HG02678 (cell line): ENCODE measurements at regions not wholly inside any gene's neighbourhood (a gene's known extent, or its start where the extent isn't known, plus 50 kb on each side); places are given as distances from the start of the nearest gene placed in this dataset.
"Not testable (repeated sequence)": the region's sequence is repeated elsewhere in the genome, so short reads cannot be mapped to it uniquely, and the experiment has no call there.

Experiments
- ATAC-seq: cut with Tn5 transposase; IDR thresholded peaks from one replicate; pipeline ENCODE4 v1.9.1; 2021; ENCODE audit warnings: mild to moderate bottlenecking, moderate library complexity; ENCODE audit not compliant: unreplicated experiment

DNA sequence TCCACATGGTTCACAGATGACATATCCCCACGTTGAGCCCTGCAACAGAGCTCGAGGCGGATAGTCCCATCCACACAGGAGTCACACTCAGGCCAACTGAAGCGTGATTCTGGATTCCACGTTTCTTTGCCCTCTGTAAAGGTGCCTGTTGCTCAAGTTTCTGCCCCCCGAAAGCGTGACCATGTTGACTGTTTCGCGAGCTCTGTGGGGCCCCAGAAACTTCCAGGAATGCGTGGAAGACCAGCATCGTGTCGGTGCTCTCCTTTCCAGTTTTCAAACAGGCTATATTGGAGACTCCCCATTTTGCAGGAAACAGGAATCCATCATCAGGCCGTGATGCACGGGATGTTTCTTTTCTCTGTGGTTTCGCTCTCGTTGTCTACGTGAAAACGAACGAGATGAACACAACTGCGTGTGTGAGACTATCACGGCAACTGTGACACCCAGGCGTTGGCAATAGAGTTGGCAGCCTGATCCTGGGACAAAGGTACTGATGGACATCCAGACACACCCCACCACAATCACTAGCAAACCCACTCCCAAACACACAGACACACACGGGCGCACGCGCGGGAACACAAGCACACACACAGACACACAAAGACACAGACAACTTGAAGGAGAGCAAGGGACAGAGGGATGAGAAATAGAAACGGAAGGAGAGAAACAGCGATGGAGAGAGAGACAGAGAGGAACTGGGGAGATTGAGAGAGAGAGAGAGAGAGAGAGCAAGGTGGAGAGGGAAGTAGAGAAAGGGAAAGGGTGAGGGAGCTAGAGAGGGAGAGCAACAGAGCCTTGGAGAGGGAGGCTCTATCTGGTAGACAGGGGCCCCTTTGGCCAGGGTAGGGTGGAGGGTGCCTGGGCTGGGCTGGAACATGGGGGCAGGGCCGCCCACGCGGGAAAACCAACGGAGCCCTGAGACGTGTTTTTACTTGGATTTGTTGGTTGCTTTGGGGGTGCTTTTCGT lies 1609.3 kb downstream of the SPATA31A7 start:
- ATAC-seq, result not testable (repeated sequence)

- not testable (repeated sequence) for ATAC-seq
Observed at GRCh38 chr9:62799851-62800371, 1610.1 kb downstream of the SPATA31A7 start.

DNA sequence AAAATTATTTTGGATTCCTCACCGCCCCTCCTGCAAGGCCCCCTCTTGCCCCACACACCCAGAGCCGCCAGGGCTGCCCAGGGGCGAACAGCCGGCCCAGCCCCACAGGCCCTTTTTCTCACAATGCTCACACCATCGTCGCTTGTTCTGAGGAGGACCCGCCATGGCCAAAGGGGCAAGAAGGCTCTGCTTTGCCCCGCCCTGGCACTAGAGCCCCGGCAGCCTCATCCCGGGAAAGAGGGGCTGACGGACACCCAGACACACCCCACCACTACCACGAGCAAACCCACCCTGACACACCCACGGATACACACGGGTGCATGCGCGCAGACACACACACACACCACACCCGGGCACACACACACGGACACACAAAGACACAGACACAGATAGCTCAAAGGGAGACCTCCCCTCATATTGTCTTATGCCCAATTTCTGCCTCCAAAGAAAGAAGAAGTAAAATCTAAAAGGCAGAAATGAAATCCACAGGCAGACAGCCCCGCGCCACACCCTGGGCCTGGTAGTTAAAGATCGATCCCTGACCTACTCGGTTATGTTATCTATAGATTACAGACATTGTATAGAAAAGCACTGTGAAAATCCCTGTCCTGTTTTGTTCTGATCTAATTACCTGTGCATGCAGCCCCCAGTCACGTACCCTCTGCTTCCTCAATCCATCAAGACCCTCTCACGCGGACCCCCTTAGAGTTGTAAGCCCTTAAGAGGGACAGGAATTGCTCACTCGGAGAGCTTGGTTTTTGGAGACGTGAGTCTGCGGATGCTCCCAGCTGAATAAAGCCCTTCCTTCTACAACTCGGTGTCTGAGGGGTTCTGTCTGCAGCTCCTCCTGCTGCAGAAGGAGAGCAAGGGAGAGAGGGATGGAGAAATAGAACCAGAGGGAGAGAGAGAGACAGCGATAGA lies 1610.9 kb downstream of the SPATA31A7 start:
- ATAC-seq, result not testable (repeated sequence)

DNA sequence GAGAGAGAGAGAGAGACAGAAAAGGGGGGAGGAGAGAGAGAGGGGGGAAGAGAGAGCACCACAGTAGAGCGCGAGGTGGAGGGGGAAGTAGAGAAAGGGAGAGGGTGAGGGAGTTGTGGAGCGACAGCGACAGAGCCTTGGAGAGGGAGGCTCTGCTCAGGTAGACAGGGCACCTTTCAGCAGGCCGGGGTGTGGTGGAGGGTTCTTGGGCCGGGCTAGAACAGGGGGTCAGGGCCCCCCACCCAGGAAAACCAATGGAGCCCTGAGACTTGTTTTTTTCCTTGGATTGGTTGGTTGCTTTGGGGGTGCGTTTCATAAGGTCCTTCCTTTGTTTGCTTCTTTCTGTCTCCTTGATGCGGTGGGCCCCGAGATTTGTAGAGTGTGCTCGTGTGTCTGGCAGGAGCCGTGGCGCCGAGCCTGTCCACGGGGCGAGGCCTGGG lies 1611.6 kb downstream of the SPATA31A7 start:
- ATAC-seq, result not testable (repeated sequence)

GRCh38 chr9:62801961-62802718 lies 1612.3 kb downstream of the SPATA31A7 start:
- peak; percentile 100 for ATAC-seq

GRCh38 chr9:62802719-62803079 lies 1612.9 kb downstream of the SPATA31A7 start:
- ATAC-seq, result peak; percentile 0

DNA sequence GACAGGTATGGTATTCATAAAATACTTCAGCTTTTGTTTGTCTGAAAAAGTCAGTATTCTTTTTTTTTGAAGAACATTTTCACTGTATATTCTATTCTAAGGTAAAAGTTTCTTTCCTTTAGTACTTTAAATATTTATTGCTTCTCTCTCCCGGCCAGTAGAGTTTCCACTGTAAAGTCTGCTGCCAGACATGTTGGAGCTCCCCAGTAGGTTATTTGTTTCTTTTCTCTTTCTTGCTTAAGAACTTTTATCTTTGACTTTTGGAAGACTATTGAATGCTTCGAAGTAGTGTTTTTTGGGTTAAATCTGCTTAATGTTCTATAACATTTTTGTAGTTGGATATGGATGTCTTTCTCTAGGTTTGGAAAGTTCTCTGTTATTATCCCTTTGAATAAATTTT lies 1613.3 kb downstream of the SPATA31A7 start:
- ATAC-seq, result not testable (repeated sequence)

GRCh38 chr9:62804314-62804713 lies 1614.5 kb downstream of the SPATA31A7 start:
- not testable (repeated sequence) for ATAC-seq

GRCh38 chr9:62807424-62807823 lies 1617.6 kb downstream of the SPATA31A7 start:
- not testable (repeated sequence) for ATAC-seq

DNA sequence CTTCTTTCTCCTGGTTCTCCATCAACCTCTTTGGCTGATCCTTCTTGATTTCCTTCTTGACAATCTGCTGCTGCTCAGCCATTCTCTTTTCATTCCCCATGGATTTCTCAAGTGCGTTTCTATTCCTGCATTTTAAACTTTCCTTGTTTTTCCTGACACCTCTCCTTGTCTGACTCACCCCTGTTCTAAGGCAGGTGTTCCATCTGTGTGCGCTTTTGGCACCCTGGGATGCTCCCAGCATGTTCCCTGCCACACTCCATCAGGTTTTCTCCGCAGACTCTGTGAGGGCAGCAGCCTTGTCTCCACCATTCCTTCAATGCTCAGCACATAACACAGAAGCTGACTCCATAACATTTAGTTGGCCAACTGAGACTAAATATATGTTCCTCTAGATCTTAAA lies 1618.2 kb downstream of the SPATA31A7 start:
- not testable (repeated sequence) for ATAC-seq

GRCh38 chr9:62810318-62810717 lies 1620.5 kb downstream of the SPATA31A7 start:
- ATAC-seq, result not testable (repeated sequence)

DNA sequence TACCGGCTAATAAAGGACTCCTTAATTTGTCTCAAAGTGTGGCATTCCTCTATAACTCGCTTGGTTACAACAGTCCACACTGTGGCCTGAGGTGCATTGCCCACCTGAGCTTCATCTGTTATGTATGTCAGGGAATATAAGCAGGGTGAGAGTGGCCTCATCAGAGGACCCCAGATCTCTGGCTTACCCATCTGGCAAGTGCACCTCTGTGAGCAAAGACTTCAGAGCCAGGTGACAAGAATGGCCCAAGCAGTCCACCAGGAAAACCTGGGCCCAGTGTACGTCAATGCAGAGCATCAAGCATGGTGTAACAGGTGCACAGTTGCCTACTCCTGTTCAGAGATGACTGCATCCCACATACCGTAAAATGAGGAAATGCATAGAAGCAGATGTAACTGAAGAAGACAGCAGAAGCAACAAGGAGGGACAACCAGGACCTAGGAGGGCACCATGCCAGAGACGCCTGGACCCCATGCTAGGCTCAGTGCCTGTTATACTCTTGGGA lies 1621.0 kb downstream of the SPATA31A7 start:
- not testable (repeated sequence) for ATAC-seq

- ATAC-seq, result not testable (repeated sequence)
Observed at GRCh38 chr9:62815436-62815835, 1625.6 kb downstream of the SPATA31A7 start.

DNA sequence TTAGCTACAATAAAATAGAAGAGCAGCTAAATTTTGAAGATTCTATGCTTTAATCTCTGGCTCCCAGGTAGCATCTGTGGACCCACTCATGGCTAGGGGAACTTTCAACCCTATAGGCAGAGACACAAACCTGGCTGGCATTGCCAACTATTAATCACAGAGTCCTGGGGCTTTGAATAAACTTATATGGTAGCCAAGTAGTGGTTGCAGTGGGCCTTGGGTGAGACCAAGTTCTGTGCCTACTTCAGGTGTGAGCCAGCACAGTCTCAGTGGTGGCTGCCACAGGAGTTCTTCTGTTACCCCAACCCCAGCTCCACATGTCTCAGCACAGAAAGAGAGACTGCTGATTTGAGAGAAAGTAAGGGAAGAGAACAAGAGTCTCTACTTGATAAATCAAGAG lies 1626.5 kb downstream of the SPATA31A7 start:
- not testable (repeated sequence) for ATAC-seq

- not testable (repeated sequence) for ATAC-seq
Observed at GRCh38 chr9:62817214-62817613, 1627.4 kb downstream of the SPATA31A7 start.

GRCh38 chr9:62822185-62822584 lies 1632.3 kb downstream of the SPATA31A7 start:
- not testable (repeated sequence) for ATAC-seq

DNA sequence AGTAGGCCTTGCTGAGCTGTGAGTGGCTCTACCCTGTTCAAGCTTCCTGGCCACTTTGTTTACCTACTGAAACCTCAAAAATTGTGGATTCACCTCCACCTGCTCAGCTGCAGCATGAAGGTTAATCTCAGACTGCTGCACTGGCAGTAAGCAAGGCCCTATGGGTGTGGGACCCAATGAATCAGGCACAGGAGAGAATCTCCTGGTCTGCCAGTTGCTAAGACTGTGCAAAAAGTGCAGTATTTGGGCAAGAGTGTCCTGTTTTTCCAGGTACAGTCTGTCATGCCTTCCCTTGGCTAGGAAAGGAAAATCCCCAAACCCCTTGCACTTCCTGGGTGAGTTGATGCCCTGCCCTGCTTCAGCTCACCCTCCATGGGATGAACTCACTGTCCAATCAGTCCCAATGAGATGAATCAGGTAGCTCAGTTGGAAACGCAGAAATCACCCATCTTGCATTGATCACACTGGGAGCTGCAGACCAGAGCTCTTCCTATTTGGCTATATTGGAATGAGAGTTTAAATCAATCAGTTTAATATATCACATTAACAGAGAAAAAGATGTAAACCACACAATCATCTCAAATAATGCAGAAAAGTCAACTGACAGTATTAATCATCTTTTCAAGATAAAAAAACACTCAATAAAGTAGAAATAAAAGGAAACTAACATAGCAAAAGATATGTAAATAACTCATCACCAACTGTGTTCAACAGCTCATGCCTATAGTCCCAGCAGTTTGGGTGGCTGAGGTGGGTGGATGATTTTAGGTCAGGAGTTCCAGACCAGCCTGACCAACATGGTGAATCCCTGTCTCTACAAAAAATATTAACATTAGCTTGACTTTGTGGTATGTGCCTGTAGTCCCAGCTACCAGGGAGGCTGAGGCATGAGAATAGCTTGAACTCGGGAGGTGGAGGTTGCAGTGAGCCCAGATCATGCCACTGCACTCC lies 1638.4 kb downstream of the SPATA31A7 start:
- not testable (repeated sequence) for ATAC-seq

GRCh38 chr9:62830829-62831459 lies 1641.1 kb downstream of the SPATA31A7 start:
- not testable (repeated sequence) for ATAC-seq
